HL-60 (cell line): ENCODE measurements at regions not wholly inside any gene's neighbourhood (a gene's known extent, or its start where the extent isn't known, plus 50 kb on each side); places are given as distances from the start of the nearest gene placed in this dataset.

ENCODE experiments used
- DNase-seq, 2 experiments: peaks; one replicate each; pipeline ENCODE4 v3.0.0-alpha.2; 2010 to 2020; ENCODE audit warnings: low read depth in 1 of 2, low spot score in 1 of 2
- H3K27ac ChIP-seq: fragments of 250-450 bp; sonication (Bioruptor Pico); replicated peaks from 2 replicates; pipeline ENCODE4 v1.5.1; 2020; ENCODE audit warnings: mild to moderate bottlenecking, moderate library complexity
- H3K27me3 ChIP-seq: fragments of 250-450 bp; sonication (Bioruptor Pico); 2 replicates; pipeline ENCODE4 v1.5.1; 2021; ENCODE audit warnings: mild to moderate bottlenecking, moderate library complexity; ENCODE audit not compliant: insufficient read depth, poor library complexity, severe bottlenecking
- H3K4me3 ChIP-seq: replicated peaks from 2 replicates; pipeline ENCODE4 v1.5.1; 2011; ENCODE audit warnings: mild to moderate bottlenecking, control low read depth, low read length; ENCODE audit not compliant: insufficient read depth
- GABPA ChIP-seq: IDR thresholded peaks from 2 replicates; pipeline ENCODE4 v1.6.1; 2012; ENCODE audit warnings: low read depth
- POLR2AphosphoS5 ChIP-seq: IDR thresholded peaks from 2 replicates; pipeline ENCODE4 v1.6.1; 2012; ENCODE audit warnings: low read depth
- REST ChIP-seq: IDR thresholded peaks from 2 replicates; pipeline ENCODE4 v1.6.1; 2012; ENCODE audit warnings: low read depth; ENCODE audit not compliant: insufficient replicate concordance
- SPI1 ChIP-seq: IDR thresholded peaks from 2 replicates; pipeline ENCODE4 v1.6.1; 2012; ENCODE audit warnings: low read depth, mild to moderate bottlenecking, borderline replicate concordance
- TF ChIP-seq, protein P1 (sequence below): IDR thresholded peaks from one replicate; pipeline ENCODE4 v1.5.1; 2011; ENCODE audit warnings: low read length, control low read depth, inconsistent platforms; ENCODE audit not compliant: insufficient read depth

GRCh38 chr6:114579486-114579885 is 236.7 kb upstream of the HS3ST5 start:
- no peak overlapping the region for H3K27ac ChIP-seq
- no peak for DNase-seq
- TF ChIP-seq, protein P1, sequence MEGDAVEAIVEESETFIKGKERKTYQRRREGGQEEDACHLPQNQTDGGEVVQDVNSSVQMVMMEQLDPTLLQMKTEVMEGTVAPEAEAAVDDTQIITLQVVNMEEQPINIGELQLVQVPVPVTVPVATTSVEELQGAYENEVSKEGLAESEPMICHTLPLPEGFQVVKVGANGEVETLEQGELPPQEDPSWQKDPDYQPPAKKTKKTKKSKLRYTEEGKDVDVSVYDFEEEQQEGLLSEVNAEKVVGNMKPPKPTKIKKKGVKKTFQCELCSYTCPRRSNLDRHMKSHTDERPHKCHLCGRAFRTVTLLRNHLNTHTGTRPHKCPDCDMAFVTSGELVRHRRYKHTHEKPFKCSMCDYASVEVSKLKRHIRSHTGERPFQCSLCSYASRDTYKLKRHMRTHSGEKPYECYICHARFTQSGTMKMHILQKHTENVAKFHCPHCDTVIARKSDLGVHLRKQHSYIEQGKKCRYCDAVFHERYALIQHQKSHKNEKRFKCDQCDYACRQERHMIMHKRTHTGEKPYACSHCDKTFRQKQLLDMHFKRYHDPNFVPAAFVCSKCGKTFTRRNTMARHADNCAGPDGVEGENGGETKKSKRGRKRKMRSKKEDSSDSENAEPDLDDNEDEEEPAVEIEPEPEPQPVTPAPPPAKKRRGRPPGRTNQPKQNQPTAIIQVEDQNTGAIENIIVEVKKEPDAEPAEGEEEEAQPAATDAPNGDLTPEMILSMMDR, result no peak
- TF ChIP-seq REST (no peak), POLR2AphosphoS5 (no peak), SPI1 (no peak), GABPA (no peak)

DNA sequence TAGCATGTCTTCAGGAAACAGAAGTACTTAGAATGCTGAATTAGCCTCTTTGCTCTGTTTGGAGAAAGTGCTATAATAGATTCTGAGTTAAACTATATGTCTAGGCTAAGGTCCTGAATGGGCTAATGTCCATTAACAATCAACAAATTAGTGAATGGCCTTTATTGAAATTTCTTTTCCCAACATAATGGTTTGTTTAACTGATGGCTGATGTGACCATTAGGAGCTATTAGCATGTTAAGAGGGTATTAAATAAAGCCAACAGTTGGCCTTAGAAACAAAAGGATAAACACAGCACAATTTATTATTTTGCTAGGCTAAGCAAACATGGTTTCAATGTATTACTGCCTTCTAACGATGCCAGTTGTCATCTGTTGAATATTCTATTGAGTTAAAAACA is 234.3 kb upstream of the HS3ST5 start:
- no peak for DNase-seq
- no peaks in the 10 kb centered on the region for H3K27me3 ChIP-seq

More at GRCh38 chr6:114579486-114579885, 236.7 kb upstream of the HS3ST5 start:
- H3K27me3 ChIP-seq, result no peaks in the 10 kb centered on the region
- H3K4me3 ChIP-seq, result no peak overlapping the region

DNA sequence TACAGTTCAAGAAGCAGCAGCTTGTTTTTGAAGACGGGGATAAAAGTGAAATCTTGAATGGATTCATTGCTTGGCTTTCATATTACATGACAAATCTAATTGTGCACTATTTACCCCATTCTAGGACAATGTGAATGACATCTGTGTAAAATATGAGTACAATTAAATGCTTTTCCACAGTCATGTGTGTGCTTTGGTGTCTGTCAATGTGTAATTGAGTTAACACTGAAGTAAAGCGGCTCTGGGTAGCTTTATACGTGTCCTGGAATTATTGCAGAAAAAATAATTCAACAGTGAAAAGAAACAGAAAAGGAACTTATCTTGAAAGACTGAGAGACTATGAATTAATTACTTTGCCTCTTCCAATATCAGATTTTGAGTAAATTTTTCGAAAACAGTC is 233.5 kb upstream of the HS3ST5 start:
- H3K27ac ChIP-seq, result no peak overlapping the region
- DNase-seq, result no peak
- H3K4me3 ChIP-seq, result no peak overlapping the region
- H3K27me3 ChIP-seq, result no peaks in the 10 kb centered on the region
- TF ChIP-seq SPI1, result no peak
- no peak for TF ChIP-seq POLR2AphosphoS5
- TF ChIP-seq GABPA, result no peak
- TF ChIP-seq, protein P1, result no peak

More for the DNA sequence above, 234.3 kb upstream of the HS3ST5 start:
- no peak overlapping the region for H3K27ac ChIP-seq
- TF ChIP-seq, protein P1, result no peak
- TF ChIP-seq REST, result no peak
- no peak for TF ChIP-seq GABPA
- no peak overlapping the region for H3K4me3 ChIP-seq

- no peak for DNase-seq
- H3K27ac ChIP-seq, result no peak overlapping the region
- no peak overlapping the region for H3K4me3 ChIP-seq
- TF ChIP-seq POLR2AphosphoS5 (no peak), REST (no peak), SPI1 (no peak), GABPA (no peak)
- TF ChIP-seq, protein P1, result no peak
- no peaks in the 10 kb centered on the region for H3K27me3 ChIP-seq
Observed at GRCh38 chr6:114569669-114570068, 226.8 kb upstream of the HS3ST5 start.
